HG02610 (cell line): ENCODE measurements at regions not wholly inside any gene's neighbourhood (a gene's known extent, or its start where the extent isn't known, plus 50 kb on each side); places are given as distances from the start of the nearest gene placed in this dataset.
"Not testable (repeated sequence)": the region's sequence is repeated elsewhere in the genome, so short reads cannot be mapped to it uniquely, and the experiment has no call there.

Experiments used
- ATAC-seq: cut with Tn5 transposase; IDR thresholded peaks from one replicate; pipeline ENCODE4 v1.9.1; 2021; ENCODE audit warnings: mild to moderate bottlenecking, moderate library complexity; ENCODE audit not compliant: unreplicated experiment

DNA sequence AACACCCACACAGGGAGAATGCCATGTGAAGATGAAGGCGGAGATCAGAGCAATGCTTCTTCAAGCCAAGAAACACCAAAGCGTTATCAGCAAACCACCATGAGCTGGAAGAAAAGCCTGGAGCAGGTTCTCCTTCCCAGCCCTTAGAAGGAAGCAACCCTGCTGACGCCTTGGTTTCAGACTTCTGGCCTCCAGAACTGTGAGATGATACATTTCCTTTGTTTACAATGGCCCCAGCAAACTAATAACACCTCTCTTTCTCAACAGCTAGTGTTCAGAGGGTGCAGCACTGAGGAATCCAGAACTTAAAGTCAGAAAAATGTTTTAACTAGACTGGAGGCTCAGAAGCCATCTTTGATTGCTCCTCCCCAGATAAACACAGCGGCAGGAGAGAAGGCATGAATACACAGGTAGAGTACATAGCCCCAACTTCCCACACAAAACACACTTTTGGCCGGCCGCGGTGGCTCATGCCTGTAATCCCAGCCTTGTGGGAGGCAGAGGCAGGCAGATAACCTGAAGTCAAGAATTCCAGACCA, 132.4 kb upstream of the LPP start:
- no peak for ATAC-seq

DNA sequence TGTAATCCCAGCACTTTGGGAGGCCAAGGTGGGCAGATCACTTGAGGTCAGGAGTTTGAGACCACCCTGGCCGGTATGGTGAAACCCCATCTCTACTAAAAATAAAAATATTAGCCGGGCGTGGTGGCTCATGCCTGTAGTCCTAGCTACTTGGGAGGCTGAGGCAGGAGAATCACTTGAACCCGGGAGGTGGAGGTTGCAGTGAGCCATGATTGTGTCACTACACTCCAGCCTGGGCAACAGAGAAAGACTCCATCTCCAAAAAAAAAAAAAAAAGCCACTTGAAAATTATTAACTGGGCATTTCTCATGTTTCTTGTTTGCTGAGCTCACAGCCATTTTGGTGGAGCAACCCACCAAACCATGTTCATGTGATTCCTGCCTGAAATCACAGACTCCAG, 131.1 kb upstream of the LPP start:
- not testable (repeated sequence) for ATAC-seq

DNA sequence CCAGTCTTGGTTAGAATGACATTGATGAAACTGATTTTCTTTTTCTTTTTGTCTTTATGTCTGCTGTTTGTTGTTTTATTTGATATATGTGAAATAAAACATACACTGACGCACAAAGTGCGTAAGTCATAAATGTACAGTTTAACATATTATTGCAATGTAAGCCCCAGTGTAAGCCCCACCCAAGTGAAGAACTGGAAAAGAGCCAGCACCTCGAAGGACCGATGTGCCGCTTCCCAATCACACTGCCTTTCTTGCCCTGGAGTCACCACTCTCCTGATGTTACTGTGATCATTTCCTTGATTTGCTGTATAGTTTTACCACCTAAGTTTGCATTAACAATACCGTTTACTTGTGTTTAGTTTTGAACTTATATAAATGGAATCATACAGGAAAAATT, 128.4 kb upstream of the LPP start:
- ATAC-seq, result no peak

DNA sequence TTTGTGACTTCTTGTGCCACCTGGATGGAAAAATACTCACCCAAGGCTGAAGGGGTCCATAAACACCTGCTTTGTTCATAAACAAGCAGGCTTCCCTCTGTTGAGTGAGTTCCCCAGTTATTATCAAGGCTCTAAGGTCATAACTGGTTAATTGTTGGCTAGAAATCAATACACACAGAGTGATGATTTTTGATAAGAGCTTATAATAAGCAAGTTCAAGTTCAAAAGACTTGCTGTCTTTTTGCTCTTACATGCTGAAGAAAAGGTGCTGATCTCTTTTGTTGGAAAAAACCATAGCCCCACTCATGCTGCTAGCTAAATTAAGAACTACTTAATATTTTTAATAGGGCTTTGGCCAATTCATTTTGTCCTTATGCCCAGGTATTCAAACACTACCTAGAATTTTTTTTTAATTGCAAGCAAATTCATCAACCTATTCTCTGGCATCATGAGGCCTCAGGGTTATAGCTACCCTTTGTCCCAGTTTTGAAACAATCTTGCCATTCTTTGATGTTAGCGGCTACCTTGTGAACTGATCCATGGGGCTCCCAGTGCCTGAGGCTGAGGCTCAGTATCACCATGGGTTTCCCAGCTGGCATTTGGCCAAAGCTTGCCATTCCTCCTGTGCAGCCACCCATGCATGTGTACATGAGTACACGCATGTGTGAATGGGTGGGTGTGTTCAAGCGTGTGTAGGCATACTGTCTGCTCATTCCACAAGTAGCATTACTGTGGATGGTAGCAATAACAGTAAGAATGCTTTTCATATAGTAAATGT, 127.6 kb upstream of the LPP start:
- no peak for ATAC-seq

DNA sequence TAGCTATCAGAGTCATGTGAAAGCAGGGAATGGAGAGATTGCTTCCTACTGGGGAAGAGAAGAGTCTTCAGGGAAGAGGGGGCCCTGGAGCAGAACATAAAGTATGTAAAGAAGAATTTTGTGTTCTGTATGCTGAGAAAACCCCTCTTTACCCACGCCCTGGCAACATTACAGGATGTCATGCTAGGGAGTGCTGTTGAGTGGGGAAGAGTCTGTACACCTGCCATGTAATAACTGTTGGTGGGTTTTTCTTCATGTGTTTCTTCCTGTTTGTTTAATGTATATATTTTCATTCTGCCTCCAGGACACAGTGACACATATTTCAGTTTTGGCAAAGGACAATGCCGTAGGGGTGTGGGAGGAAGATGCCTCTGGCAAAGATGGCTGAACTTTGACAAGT, 122.8 kb upstream of the LPP start:
- no peak for ATAC-seq

DNA sequence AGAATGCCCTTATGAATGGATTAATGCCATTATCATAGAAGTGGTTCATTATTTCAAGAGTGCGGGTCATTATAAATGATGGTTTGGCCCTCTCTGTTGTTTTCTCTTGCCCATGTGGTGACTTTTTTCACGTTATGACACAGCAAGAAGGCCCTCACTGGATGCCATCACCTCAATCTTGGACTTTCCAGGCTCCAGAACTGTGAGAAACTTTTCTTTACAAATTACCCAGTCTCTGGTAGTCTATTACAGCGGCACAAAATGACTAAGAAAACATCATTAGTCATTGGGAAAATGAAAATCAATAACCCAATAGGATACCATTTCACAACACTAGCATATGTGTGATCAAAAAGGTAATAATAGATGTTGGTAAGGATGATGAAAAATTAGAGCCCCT, 119.0 kb upstream of the LPP start:
- ATAC-seq, result no peak

DNA sequence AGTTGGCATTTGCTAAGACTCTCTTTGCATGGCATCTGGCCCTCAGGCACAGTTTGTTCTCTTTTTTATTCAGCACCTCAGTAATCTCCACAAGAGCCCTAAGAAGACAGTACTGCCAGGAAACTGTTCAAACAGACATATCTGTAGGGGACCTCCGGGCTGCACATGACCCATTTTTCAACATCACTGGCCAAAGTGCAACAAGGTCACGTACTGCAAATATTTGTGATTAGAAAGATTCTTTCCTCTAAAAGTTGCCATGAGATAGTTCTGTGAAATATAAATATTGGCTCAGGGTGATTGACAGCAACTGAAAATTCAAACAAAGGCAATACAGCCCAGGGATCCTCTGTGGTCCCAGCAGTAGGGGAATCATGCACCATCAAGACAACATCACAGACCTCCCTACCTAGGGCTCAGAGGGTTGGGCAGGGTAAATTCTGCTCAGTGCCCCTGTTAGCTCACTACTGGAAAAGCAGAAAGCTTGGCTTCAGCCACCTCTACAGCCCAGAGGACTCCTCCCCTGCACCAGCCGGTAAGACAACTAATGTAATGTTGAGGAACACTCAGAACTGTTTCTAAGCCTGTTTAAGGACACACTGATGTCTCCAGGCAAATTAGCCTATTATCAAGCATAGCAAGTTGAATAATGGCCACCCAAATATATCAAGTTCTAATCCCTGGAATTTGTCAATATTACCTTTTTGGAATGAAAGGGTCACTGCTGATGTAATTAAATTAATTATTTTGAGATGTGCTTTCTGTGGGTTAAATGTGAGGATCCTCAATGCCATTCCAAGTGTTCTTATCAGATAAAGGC, 117.4 kb upstream of the LPP start:
- ATAC-seq, result no peak

DNA sequence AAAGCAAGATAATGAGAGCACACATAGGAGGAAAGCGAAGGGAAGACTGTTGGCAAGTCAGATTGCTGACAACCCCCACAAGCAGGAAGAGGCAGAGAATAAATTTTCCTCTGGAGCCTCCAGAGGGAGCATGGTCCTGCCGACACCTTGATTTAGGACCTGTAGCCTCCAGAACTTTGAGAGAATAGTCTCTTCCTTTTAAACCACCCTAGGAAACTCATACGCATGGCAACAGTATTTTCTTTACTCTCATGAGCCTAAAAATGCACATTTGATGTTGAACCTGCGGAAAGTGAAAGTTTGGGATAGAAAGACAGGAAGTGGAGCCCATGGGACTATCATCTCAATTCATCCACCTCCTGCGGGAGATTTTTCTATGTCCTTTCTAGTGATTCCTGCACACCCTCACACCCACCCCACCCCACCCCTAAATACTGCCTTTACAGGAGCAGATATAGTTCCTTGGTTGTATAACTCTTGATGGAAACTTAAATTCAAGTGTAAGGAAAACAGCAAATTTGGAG, 116.7 kb upstream of the LPP start:
- no peak for ATAC-seq

DNA sequence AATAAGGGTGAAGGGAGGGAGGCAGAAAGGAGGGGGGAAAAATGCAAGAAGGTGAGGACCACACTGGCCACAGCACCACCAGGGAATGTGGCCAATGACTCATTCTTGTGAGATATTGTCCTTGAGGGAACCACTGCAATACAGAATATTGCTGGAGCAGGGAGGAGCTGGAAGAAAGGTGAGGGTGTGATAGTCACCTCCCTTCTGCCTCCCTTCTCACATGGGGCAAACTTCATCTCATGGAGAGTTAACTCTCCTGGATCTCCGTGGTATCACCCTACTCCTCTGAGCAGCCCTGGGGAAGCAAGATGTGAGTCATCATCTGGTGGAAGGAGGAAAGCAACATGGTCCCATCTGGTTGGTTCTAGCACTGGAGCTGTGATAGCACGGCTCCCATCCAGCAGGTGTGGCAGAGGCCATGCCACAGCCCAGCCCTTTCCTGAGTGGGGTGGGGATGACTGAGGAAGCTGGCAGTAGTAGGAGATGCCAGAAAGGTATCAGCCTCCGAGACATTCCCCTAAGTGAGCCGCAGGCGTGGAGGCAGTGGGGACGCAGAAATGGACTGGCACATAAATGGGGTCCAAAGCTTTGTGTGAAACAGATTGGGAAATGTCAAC, 115.9 kb upstream of the LPP start:
- ATAC-seq, result no peak

DNA sequence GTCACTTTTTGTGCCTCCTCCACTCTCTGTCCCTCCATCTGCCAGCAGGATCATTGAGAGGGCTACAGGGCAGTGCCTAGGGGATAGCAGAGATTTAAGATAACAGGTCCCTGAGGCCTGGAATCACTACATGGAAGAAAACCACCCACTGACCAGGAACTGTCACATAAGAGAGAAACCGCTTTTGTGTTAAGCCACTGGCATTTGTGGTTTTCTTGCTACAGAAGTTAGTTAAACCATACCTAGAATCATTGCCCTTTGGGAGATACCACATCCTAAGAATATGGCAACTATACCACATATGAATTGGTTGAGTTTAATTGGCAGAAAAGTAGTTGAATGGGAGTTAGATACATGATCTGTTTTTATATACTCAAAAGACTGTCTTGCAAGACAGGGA, 112.8 kb upstream of the LPP start:
- ATAC-seq, result no peak

DNA sequence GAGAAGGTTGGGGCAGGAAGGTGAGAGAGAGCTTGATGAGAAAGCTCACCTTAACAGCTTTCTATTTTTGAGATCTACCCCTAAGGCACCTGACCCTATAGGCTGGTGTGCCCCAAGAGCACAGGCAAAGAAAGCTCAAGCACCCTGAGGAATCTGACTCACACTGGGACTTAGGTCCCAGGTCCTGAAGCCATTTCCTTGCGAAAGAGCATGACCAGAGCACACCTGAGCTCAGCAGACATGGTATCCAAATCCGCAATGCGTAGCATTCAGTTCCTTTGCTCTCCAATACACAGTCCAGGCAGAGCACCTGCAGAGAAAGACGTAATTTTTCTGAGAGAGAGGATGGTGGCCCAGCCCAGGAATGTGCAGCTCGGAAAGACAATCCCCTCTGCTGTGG, 112.1 kb upstream of the LPP start:
- no peak for ATAC-seq

DNA sequence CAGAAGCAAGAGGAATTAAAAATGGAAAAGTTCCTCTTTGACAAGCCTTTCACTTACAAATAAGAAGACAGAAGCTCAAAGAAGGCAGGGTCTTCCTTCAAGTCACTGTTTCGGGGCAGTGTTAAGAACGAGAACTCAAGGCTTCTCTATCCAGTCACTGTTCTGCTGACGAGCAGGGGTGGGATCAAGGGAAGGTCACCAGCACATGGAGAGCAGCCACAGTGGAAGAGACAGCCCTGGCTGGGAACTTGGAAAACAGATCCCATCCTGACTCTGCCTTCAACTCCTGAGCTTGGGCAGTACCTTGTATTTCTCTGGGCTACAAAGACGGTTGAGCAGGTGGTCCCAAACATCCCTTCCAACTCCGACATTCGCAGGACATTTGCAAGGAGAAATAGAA, 111.5 kb upstream of the LPP start:
- ATAC-seq, result no peak

DNA sequence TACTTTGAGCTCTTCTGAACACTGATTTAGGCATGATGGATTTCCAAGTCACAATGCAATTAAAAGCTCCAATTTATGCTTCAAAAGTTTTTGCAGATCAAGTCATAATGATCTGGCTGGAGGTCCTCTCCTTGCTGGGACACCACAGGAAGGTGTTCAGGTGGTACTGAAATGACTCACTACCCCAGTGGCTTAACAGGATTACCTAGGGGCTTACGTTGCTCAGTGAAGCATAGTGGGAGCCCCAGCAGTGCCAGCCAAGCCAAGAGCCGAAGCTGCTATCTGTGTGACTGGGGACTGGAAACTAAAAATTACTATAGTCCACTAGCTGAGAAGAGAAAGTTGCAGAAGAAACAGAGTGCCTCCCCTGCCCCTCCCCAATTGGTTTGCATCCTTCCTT, 110.1 kb upstream of the LPP start:
- no peak for ATAC-seq

DNA sequence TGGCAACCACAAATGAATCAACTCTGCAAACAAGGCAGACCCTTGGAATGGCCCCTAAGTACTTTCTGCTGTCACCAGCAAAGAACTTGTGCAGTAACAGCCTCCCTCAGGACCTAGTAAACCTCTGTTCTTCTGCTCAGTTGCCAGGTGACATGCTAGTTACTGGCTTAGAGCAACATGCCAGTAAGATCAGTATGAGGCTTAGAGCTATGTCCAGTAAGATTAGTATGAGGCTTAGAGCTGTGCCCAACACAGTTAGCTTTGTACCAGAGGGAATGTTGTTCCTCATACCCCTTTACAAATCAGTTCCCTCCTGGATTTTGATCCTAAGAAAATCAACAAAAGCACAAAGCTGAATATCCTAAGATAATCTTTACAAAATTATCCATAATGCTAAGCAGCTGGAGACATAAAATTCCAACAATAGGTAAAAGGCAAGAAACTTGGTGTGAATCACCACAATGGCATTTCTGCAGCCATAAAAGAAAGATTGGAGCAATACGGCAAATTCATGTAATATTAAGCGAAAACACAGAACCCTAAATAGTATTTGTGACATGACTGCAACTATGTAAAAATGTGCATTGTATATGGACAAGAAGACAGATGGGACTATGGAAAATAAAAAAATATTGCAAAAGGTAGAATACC, 107.3 kb upstream of the LPP start:
- no peak for ATAC-seq

DNA sequence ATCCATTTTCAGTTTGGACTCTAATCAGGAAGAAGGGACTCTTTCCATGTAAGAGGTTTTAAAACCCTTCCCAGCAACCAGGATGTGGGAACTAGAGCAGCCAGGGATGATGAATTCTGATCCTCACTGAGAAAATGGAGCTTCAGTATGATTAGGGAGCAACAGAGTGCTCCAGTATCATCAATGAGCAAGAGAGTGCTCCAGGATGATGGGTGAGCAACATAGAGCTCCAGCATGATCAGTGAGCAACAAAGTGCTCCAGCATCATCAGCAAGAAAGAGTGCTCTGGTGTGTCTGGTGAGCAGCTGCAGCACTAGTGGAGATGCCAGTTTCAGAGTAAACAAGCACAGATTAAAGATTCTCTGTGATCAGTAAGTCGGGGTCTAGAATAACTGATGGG, 106.4 kb upstream of the LPP start:
- ATAC-seq, result no peak

DNA sequence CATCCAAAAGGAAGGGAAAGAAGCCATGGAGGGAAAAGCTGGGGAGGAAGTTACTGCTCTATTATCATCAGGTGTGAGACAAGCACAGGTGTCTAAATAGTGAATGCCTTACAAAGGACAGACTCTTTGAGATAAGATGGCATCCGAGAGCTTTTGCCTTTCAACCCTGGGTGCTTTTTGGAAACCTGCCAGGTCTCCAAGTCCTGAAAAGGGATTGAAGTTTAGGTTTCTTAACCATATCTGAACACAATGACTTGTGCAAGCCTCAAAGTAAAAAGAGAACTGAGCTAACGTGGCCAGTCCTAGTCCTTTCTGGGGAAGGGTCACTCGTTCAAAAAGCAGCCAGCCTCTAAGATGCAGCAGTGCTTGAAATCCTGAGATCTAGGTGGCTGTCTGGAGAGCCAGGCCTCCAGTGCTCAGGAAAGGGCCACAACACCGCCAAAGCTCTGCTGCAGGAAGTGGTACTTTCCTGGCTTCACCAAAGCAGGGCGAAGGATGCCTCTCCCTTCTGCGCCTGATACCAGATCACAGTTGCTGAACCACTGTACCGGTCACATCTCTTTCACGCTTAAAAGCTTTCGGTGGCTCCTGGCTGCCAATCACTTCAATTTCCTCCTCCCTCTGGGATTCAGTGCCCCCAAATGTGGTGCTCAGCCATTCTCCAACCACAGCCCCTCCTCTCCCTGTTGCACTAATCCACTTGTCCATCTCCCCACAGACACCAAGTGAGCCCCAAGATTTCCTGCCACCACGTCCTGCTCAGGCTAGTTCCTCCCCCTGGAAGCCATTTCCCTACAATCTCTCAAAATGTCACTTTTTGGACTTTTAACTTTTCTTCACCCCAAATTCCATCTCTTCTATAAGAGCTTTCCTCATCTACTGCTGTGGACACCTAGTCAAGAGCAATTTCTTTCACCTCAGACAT, 104.1 kb upstream of the LPP start:
- no peak for ATAC-seq

DNA sequence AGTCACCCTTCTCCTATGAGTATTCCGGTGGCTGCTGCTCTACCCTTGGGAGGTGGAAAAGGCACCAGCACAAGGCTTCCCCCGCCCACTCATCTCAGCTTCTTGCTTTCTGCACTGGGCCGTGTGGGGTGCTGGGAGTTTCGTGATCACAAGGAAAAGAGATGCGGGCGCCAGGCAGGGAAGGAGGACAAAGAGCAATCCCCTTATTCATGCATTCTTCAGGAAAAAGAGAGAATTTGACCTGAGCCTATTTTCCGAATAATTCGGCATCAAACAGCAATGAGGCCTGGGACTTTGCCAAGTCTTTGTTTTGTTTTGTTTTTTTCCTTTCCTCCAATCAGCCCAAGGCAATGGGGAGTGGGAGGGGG, 102.2 kb upstream of the LPP start:
- ATAC-seq, result no peak

DNA sequence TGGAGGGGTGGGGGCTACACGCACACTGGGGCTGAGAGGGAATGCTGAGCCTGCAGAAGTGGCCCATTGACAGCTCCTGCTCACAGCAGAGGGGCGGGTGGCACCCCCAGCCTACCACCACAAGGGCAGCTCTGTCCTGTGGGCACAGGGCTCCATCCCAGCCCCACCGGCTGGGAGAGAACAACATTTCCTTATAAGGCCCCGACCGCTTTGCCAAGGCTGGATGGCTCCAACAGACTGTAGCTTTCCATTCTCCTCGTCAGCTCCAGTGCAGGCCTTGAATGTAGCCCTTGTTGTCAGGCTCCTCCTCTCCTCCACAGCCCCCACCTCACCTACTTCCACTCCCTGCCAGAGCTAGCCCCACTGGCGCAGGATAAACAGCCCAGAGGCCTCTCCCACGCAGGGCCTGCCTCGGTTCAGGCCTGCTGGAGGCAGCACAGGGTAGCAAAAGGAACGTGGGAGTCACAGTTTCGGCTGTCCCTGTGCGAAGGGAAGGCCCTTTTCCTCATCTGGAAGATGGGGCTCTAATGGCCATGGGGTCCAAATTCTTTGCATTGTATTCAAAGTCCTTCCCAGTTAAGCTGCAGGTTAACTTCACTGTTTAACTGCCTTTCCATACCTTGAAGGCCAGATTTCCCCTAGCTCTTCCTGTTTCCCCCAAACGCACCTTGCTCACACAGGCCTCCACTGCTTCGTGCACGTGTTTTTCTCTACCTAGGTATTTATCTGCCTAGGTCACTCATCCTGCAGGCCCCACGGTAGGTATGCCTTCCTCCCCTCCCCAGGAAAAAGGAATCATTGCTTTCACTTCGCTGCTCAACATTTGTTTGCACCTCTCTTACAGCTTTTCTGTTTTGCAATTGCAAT, 101.6 kb upstream of the LPP start:
- no peak for ATAC-seq

DNA sequence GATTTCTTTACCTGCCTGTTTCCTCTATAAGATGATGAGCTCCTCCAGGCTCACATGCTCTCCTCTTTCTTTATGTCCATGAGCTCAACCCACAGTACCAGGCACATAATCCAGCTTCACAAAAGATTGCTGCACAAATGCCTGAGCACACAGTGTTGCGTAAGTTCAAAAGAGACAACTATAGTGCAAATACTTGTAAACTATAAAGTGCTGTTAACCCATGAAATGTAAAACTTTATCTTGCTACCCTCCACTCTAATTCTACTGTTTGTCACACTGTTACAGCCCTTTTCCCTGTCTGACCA, 101.0 kb upstream of the LPP start:
- no peak for ATAC-seq
